Chondrocyte (in vitro differentiated cells): ENCODE measurements at regions not wholly inside any gene's neighbourhood (a gene's known extent, or its start where the extent isn't known, plus 50 kb on each side); places are given as distances from the start of the nearest gene placed in this dataset.

Experiments
- DNase-seq: peaks from one replicate; pipeline ENCODE4 v3.0.0; 2021; ENCODE audit warnings: mixed read lengths, low spot score
- H3K27ac Mint-ChIP-seq: one replicate; pipeline ENCODE4 v1.8.0; 2021; ENCODE audit warnings: mild to moderate bottlenecking, moderate library complexity, mixed read lengths; ENCODE audit not compliant: unreplicated experiment
- H3K27me3 Mint-ChIP-seq: 2 replicates; pipeline ENCODE4 v1.8.0; 2021; ENCODE audit warnings: low read depth, mixed read lengths
- H3K36me3 Mint-ChIP-seq: 2 replicates; pipeline ENCODE4 v1.8.0; 2021; ENCODE audit warnings: low read depth, mixed read lengths
- H3K4me1 Mint-ChIP-seq: 2 replicates; pipeline ENCODE4 v1.8.0; 2021; ENCODE audit warnings: low read depth, mild to moderate bottlenecking, mixed read lengths
- H3K4me3 Mint-ChIP-seq: one replicate; pipeline ENCODE4 v1.8.0; 2021; ENCODE audit warnings: mild to moderate bottlenecking, moderate library complexity, mixed read lengths; ENCODE audit not compliant: unreplicated experiment
- H3K9me3 Mint-ChIP-seq: 2 replicates; pipeline ENCODE4 v1.8.0; 2021; ENCODE audit warnings: low read depth, mixed read lengths
- TF ChIP-seq, protein P1 (sequence below): fragments of 200-600 bp; sonication (generic); IDR thresholded peaks from 2 replicates; pipeline ENCODE4 v1.5.0; 2021; ENCODE audit warnings: antibody characterized with exemption, mild to moderate bottlenecking, moderate library complexity

DNA sequence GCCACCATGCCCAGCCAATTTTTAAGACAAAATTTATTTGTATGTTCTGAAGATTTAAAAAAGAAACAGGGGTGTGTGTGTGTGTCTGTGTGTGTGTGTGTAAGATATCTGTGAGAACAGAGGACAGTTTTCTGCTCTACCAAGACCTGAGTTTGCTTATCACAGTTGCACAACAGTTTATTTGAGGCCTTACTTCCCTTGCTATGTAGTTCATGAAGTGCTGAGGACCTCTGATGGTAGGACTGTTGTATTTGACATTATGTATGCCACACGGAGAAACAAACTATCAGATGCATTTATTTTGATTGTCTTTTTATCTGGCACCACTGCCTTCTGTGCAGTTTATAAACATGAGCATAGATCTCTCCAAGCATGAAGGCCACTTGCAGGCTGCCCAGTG is 355.2 kb downstream of the PBX1 start:
- Mint-ChIP-seq H3K4me1 (no peaks in the 10 kb centered on the region), H3K36me3 (no peaks in the 10 kb centered on the region), H3K27ac (no peak overlapping the region), H3K4me3 (no peak overlapping the region), H3K27me3 (peaks cover 63% of the 10 kb centered on the region), H3K9me3 (no peaks in the 10 kb centered on the region)
- no peak for DNase-seq
- TF ChIP-seq, protein P1, sequence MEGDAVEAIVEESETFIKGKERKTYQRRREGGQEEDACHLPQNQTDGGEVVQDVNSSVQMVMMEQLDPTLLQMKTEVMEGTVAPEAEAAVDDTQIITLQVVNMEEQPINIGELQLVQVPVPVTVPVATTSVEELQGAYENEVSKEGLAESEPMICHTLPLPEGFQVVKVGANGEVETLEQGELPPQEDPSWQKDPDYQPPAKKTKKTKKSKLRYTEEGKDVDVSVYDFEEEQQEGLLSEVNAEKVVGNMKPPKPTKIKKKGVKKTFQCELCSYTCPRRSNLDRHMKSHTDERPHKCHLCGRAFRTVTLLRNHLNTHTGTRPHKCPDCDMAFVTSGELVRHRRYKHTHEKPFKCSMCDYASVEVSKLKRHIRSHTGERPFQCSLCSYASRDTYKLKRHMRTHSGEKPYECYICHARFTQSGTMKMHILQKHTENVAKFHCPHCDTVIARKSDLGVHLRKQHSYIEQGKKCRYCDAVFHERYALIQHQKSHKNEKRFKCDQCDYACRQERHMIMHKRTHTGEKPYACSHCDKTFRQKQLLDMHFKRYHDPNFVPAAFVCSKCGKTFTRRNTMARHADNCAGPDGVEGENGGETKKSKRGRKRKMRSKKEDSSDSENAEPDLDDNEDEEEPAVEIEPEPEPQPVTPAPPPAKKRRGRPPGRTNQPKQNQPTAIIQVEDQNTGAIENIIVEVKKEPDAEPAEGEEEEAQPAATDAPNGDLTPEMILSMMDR: peak; percentile 60

- Mint-ChIP-seq H3K27me3 (peaks cover 57% of the 10 kb centered on the region), H3K4me3 (no peak overlapping the region), H3K36me3 (no peaks in the 10 kb centered on the region), H3K9me3 (no peaks in the 10 kb centered on the region), H3K27ac (no peak overlapping the region), H3K4me1 (no peaks in the 10 kb centered on the region)
- DNase-seq: no peak
- TF ChIP-seq, protein P1: no peak
Measured at GRCh38 chr1:164912290-164912689, 353.3 kb downstream of the PBX1 start.

- no peak overlapping the region for H3K4me3 Mint-ChIP-seq
- no peaks in the 10 kb centered on the region for H3K9me3 Mint-ChIP-seq
- DNase-seq: no peak
- TF ChIP-seq, protein P1: no peak
- H3K36me3 Mint-ChIP-seq: no peaks in the 10 kb centered on the region
- no peak overlapping the region for H3K27ac Mint-ChIP-seq
- H3K4me1 Mint-ChIP-seq: no peaks in the 10 kb centered on the region
- H3K27me3 Mint-ChIP-seq: peaks cover 44% of the 10 kb centered on the region
Measured at GRCh38 chr1:164910671-164911070, 351.7 kb downstream of the PBX1 start.

DNA sequence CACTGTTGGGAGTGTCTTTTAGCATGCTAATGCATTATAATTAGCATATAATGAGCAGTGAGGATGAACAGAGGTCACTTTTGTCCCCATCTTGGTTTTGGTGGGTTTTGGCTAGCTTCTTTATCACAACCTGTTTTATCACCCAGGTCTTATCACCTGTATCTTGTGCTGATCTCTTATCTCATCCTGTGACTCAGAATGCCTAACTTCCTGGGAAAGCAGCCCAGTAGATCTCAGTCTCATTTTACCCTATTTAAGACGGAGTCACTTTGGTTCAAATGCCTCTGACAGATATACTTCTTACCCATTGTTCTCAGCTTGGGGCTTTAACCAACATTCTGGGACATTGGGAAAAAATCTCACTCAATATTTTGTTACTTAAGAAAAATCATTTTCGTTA is 348.7 kb downstream of the PBX1 start:
- Mint-ChIP-seq H3K36me3 (no peaks in the 10 kb centered on the region), H3K4me1 (no peaks in the 10 kb centered on the region), H3K27ac (no peak overlapping the region), H3K4me3 (no peak overlapping the region), H3K27me3 (peaks cover 39% of the 10 kb centered on the region), H3K9me3 (no peaks in the 10 kb centered on the region)
- no peak for DNase-seq
- TF ChIP-seq, protein P1: no peak

GRCh38 chr1:164905869-164906268 is 346.9 kb downstream of the PBX1 start:
- Mint-ChIP-seq H3K4me3 (no peak overlapping the region), H3K27me3 (peaks cover 31% of the 10 kb centered on the region), H3K4me1 (no peaks in the 10 kb centered on the region), H3K27ac (no peak overlapping the region), H3K36me3 (no peaks in the 10 kb centered on the region), H3K9me3 (no peaks in the 10 kb centered on the region)
- TF ChIP-seq, protein P1: no peak
- no peak for DNase-seq
